ENCODE measurements at regions not wholly inside any gene's neighbourhood (a gene's known extent, or its start where the extent isn't known, plus 50 kb on each side); places are given as distances from the start of the nearest gene placed in this dataset.

DNA sequence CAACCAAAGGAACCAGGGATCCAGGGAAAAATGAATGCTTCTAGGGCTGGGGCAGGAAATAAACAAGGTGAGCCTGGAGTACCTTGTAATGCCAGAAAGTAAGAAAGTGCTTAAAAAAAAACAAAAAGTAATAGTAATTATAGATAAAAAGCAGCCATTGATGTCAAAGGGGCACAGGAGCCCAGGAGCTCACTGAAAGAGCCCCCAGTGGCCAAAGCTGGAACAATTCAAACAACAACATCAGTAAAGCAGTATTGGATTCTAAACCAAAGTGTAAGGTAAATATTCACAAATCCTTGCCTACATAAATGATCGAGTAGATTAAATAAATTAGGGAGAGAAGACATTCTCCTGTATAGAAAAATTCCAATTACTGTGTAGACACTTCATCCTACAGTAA lies 114.3 kb upstream of the ARL4C start:
- H4K91ac ChIP-seq (ENCODE audit: insufficient read length, low read depth, low read length), result no peak overlapping the region
- H3K4me1 Mint-ChIP-seq, result peaks cover 6 to 20% of the 10 kb centered on the region in 2 experiments; a peak in 3 of 4 replicates
- no CpG with 5 or more reads among the region's 1 CpG for WGBS (ENCODE audit: extremely low coverage, insufficient read length, low lambda C conversion rate)

More for the DNA sequence above, 114.3 kb upstream of the ARL4C start:
- TF ChIP-seq, protein P1, sequence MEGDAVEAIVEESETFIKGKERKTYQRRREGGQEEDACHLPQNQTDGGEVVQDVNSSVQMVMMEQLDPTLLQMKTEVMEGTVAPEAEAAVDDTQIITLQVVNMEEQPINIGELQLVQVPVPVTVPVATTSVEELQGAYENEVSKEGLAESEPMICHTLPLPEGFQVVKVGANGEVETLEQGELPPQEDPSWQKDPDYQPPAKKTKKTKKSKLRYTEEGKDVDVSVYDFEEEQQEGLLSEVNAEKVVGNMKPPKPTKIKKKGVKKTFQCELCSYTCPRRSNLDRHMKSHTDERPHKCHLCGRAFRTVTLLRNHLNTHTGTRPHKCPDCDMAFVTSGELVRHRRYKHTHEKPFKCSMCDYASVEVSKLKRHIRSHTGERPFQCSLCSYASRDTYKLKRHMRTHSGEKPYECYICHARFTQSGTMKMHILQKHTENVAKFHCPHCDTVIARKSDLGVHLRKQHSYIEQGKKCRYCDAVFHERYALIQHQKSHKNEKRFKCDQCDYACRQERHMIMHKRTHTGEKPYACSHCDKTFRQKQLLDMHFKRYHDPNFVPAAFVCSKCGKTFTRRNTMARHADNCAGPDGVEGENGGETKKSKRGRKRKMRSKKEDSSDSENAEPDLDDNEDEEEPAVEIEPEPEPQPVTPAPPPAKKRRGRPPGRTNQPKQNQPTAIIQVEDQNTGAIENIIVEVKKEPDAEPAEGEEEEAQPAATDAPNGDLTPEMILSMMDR (conservative IDR thresholded peaks at IDR 0.05), result peak; percentile 77
- no peak overlapping the region for H3K56ac ChIP-seq (ENCODE audit: insufficient read length, low read depth, low read length)
- no peak overlapping the region for H2BK120ac ChIP-seq (ENCODE audit: low read depth, low read length, poor library complexity, severe bottlenecking)
- no peak overlapping the region for H2BK12ac ChIP-seq (ENCODE audit: insufficient read length, low read depth, low read length)
- Mint-ChIP-seq H3K27ac (no peak overlapping the region), H3K36me3 (ENCODE audit: insufficient read depth in 1 of 3, low read depth in 3 of 3) (peaks cover 3 to 9% (median 6%) of the 10 kb centered on the region in 3 experiments; a peak in 6 of 7 replicates), H3K27me3 (ENCODE audit: low read depth) (no peaks in the 10 kb centered on the region), H3K4me3 (no peak overlapping the region), H3K9me3 (peaks cover 8 to 10% of the 10 kb centered on the region in 2 experiments; a peak in 4 of 5 replicates)
- no peak overlapping the region for H3K9ac ChIP-seq (ENCODE audit: extremely low read depth, insufficient read length, low read length)
- no peaks in the 10 kb centered on the region for H3K79me1 ChIP-seq (ENCODE audit: insufficient read depth, low read depth, low read length, poor library complexity, severe bottlenecking)
- no peak overlapping the region for H2AFZ ChIP-seq (ENCODE audit: low read length)
- H2BK15ac ChIP-seq (ENCODE audit: low read depth, low read length), result no peak overlapping the region
- no peak overlapping the region for H3K23ac ChIP-seq (ENCODE audit: insufficient read length, low read depth, low read length)
- no peaks in the 10 kb centered on the region for H3K27me3 ChIP-seq (ENCODE audit: insufficient read depth, low read length)
- no peak overlapping the region for H4K5ac ChIP-seq (ENCODE audit: insufficient read length, low read depth, low read length)
- no peak overlapping the region for H2BK5ac ChIP-seq (ENCODE audit: insufficient read length, low read length)
- no peak overlapping the region for H3K4me2 ChIP-seq (ENCODE audit: insufficient read depth, insufficient read length, low read length)
- no peak overlapping the region for H3K18ac ChIP-seq (ENCODE audit: insufficient read length, low read depth, low read length)
- H2AK5ac ChIP-seq (ENCODE audit: insufficient read length, low read length), result no peak overlapping the region
- H3K14ac ChIP-seq (ENCODE audit: insufficient read depth, low read length), result no peak overlapping the region
- no peaks in the 10 kb centered on the region for H3K23me2 ChIP-seq (ENCODE audit: insufficient read length, low read depth, low read length, poor library complexity, severe bottlenecking)
- H2BK20ac ChIP-seq (ENCODE audit: low read depth, low read length, poor library complexity, severe bottlenecking), result no peak overlapping the region
- H4K8ac ChIP-seq (replicated peaks; ENCODE audit: insufficient read length, low read depth, low read length), result no peak overlapping the region
- H3K4ac ChIP-seq (ENCODE audit: low read depth, low read length), result no peak overlapping the region
- DNase-seq, result no peak
- no peaks in the 10 kb centered on the region for H4K20me1 ChIP-seq (ENCODE audit: control insufficient read depth, insufficient read depth, insufficient read length)
- no peaks in the 10 kb centered on the region for H3K9me3 ChIP-seq (ENCODE audit: control insufficient read depth, low read depth, low read length)
- H3T11ph ChIP-seq (ENCODE audit: low read length), result no peak overlapping the region
- H3K4me1 ChIP-seq (ENCODE audit: insufficient read depth, low read length), result no peaks in the 10 kb centered on the region
- no peak overlapping the region for H3K27ac ChIP-seq (ENCODE audit: insufficient read length, low read depth, low read length)
- H3K79me2 ChIP-seq (ENCODE audit: insufficient read depth, low read length), result no peaks in the 10 kb centered on the region
